CD14-positive monocyte (primary cell): ENCODE measurements at regions not wholly inside any gene's neighbourhood (a gene's known extent, or its start where the extent isn't known, plus 50 kb on each side); places are given as distances from the start of the nearest gene placed in this dataset.

Source experiments
- DNase-seq, 3 donors: peaks; one replicate each; pipeline ENCODE4 v3.0.0-alpha.2; 2011 to 2022
- H2AFZ ChIP-seq: 2 replicates; pipeline ENCODE4 v1.6.0; 2012; ENCODE audit warnings: mild to moderate bottlenecking, low read depth, low read length, inconsistent platforms; ENCODE audit not compliant: insufficient read depth, poor library complexity, severe bottlenecking
- H3K27ac ChIP-seq, 2 donors: 1 replicate in 1 of 2; 2 replicates in 1 of 2; pipeline ENCODE4 v1.5.1; 2012 to 2013; ENCODE audit warnings: low read length in 2 of 2, control low read depth in 1 of 2, inconsistent platforms in 1 of 2, low read depth in 1 of 2, mild to moderate bottlenecking in 1 of 2
- H3K27me3 ChIP-seq, 2 donors: one replicate each; pipeline versions ENCODE4 v1.6.0 to v1.6.1; 2011 to 2013; ENCODE audit warnings: low read length in 2 of 2; ENCODE audit not compliant: control insufficient read depth in 2 of 2, insufficient read depth in 2 of 2
- H3K36me3 ChIP-seq, 2 donors: replicated peaks in 1 of 2; 1 replicate in 1 of 2; 2 replicates in 1 of 2; pipeline versions ENCODE4 v1.5.1 to v1.6.1; 2012 to 2013; ENCODE audit warnings: low read length in 2 of 2, control low read depth in 1 of 2, inconsistent platforms in 1 of 2, mild to moderate bottlenecking in 1 of 2; ENCODE audit not compliant: insufficient read depth in 2 of 2, control insufficient read depth in 1 of 2
- H3K4me1 ChIP-seq, 2 donors: 1 replicate in 1 of 2; 2 replicates in 1 of 2; pipeline versions ENCODE4 v1.5.1 to v1.6.1; 2012 to 2013; ENCODE audit warnings: low read length in 2 of 2, control low read depth in 1 of 2, inconsistent platforms in 1 of 2, mild to moderate bottlenecking in 1 of 2, moderate library complexity in 1 of 2; ENCODE audit not compliant: insufficient read depth in 2 of 2, control insufficient read depth in 1 of 2
- H3K4me2 ChIP-seq: replicated peaks from 2 replicates; pipeline ENCODE3; 2012; ENCODE audit warnings: low read length, moderate library complexity, mild to moderate bottlenecking; ENCODE audit not compliant: poor library complexity, severe bottlenecking; ENCODE audit errors: extremely low read depth
- H3K4me3 ChIP-seq, 3 experiments: fragments of 200-600 bp in 1 of 3; sonication (generic) in 1 of 3; replicated peaks in 1 of 3; 1 replicate in 2 of 3; 2 replicates in 1 of 3; pipeline ENCODE4 v1.5.1; 2011 to 2013; ENCODE audit warnings: low read length in 3 of 3, mild to moderate bottlenecking in 3 of 3, control low read depth in 2 of 3, low read depth in 2 of 3, inconsistent platforms in 1 of 3, moderate library complexity in 1 of 3
- H3K79me2 ChIP-seq: 2 replicates; pipeline ENCODE4 v1.6.0; 2012; ENCODE audit warnings: mild to moderate bottlenecking, control low read depth, inconsistent platforms, low read length, moderate library complexity; ENCODE audit not compliant: insufficient read depth
- H3K9ac ChIP-seq: 2 replicates; pipeline ENCODE4 v1.6.0; 2017; ENCODE audit warnings: low read length, mild to moderate bottlenecking; ENCODE audit not compliant: insufficient read depth, poor library complexity, severe bottlenecking
- H3K9me3 ChIP-seq, 2 donors: replicated peaks in 1 of 2; 1 replicate in 1 of 2; 2 replicates in 1 of 2; pipeline versions ENCODE4 v1.5.1 to v1.6.1; 2012 to 2013; ENCODE audit warnings: low read length in 2 of 2, control low read depth in 1 of 2; ENCODE audit not compliant: control insufficient read depth in 1 of 2, insufficient read depth in 1 of 2
- H4K20me1 ChIP-seq: 2 replicates; pipeline ENCODE4 v1.6.0; 2012; ENCODE audit warnings: mild to moderate bottlenecking, low read length, control low read depth, moderate library complexity; ENCODE audit not compliant: insufficient read depth
- H3K27ac Mint-ChIP-seq, 7 donors: one replicate each; pipeline ENCODE4 v1.8.0; 2020; ENCODE audit warnings: mild to moderate bottlenecking in 7 of 7, mixed read lengths in 7 of 7, moderate library complexity in 6 of 7, inconsistent platforms in 2 of 7
- H3K27me3 Mint-ChIP-seq, 3 donors: one replicate each; pipeline ENCODE4 v1.8.0; 2021 to 2022; ENCODE audit warnings: low read depth in 3 of 3, mild to moderate bottlenecking in 3 of 3, mixed read lengths in 3 of 3, moderate library complexity in 3 of 3, inconsistent platforms in 1 of 3
- H3K36me3 Mint-ChIP-seq, 2 donors: one replicate each; pipeline ENCODE4 v1.8.0; 2020; ENCODE audit warnings: mixed read lengths in 2 of 2, inconsistent platforms in 1 of 2, mild to moderate bottlenecking in 1 of 2
- H3K4me1 Mint-ChIP-seq: one replicate; pipeline ENCODE4 v1.8.0; 2020; ENCODE audit warnings: mild to moderate bottlenecking, mixed read lengths
- H3K4me3 Mint-ChIP-seq, 2 donors: one replicate each; pipeline ENCODE4 v1.8.0; 2020; ENCODE audit warnings: mild to moderate bottlenecking in 2 of 2, mixed read lengths in 2 of 2, moderate library complexity in 1 of 2
- H3K9me3 Mint-ChIP-seq, 7 donors: one replicate each; pipeline ENCODE4 v1.8.0; 2020 to 2022; ENCODE audit warnings: mixed read lengths in 7 of 7, mild to moderate bottlenecking in 6 of 7, moderate library complexity in 6 of 7, inconsistent platforms in 2 of 7
- CTCF ChIP-seq: fragments of 200-600 bp; IDR thresholded peaks from one replicate; pipeline ENCODE4 v1.8.0; 2022; ENCODE audit warnings: antibody characterized with exemption, mild to moderate bottlenecking
- WGBS: methylation state at CpG from one replicate; pipeline ENCODE4 v1.1.5; 2013; ENCODE audit warnings: missing lambda C conversion rate; ENCODE audit not compliant: insufficient coverage; 5-methylcytosine and 5-hydroxymethylcytosine counted together
- intact Hi-C, 2 donors: fragments of 100-400 bp; cut with micrococcal nuclease; formaldehyde crosslinking; loops; one replicate each; pipeline versions ENCODE4 v1.15.0 to v1.15.1; 2023

- H3K27ac ChIP-seq, result no peak overlapping the region
- no peak for TF ChIP-seq CTCF
- H3K36me3 ChIP-seq, result no peaks in the 10 kb centered on the region
- no peaks in the 10 kb centered on the region for H3K27me3 ChIP-seq
- no peak overlapping the region for H3K9ac ChIP-seq
- no peaks in the 10 kb centered on the region for H3K36me3 Mint-ChIP-seq
- no peaks in the 10 kb centered on the region for H4K20me1 ChIP-seq
- no peaks in the 10 kb centered on the region for H3K4me1 Mint-ChIP-seq
- no peaks in the 10 kb centered on the region for H3K4me1 ChIP-seq
- H3K9me3 Mint-ChIP-seq, result peaks cover 0 to 4% (median 0%) of the 10 kb centered on the region in 7 donors
- 97% methylated on average over 5 of the region's 7 CpGs for WGBS
- no peak for DNase-seq
- intact Hi-C loops, result no loop called here
- H3K4me3 ChIP-seq, result no peak overlapping the region
- H3K79me2 ChIP-seq, result no peaks in the 10 kb centered on the region
- no peak overlapping the region for H3K4me3 Mint-ChIP-seq
- H3K9me3 ChIP-seq, result peaks cover 0 to 6% of the 10 kb centered on the region in 2 donors
- no peak overlapping the region for H2AFZ ChIP-seq
- no peak overlapping the region for H3K27ac Mint-ChIP-seq
- no peak overlapping the region for H3K4me2 ChIP-seq
- no peaks in the 10 kb centered on the region for H3K27me3 Mint-ChIP-seq
Observed at GRCh38 chr2:53173698-53174455, 593.7 kb upstream of the CHAC2 start.

- Mint-ChIP-seq H3K4me3 (no peak overlapping the region), H3K36me3 (no peaks in the 10 kb centered on the region), H3K4me1 (no peaks in the 10 kb centered on the region), H3K27me3 (no peaks in the 10 kb centered on the region), H3K9me3 (peaks cover 0 to 4% (median 0%) of the 10 kb centered on the region in 7 donors), H3K27ac (no peak overlapping the region)
- Histone ChIP-seq H4K20me1 (no peaks in the 10 kb centered on the region), H3K36me3 (no peaks in the 10 kb centered on the region), H3K4me1 (no peaks in the 10 kb centered on the region), H3K4me2 (no peak overlapping the region), H3K4me3 (no peak overlapping the region), H3K9me3 (peaks cover 0 to 6% of the 10 kb centered on the region in 2 donors), H3K27me3 (no peaks in the 10 kb centered on the region), H2AFZ (no peak overlapping the region), H3K79me2 (no peaks in the 10 kb centered on the region), H3K9ac (no peak overlapping the region), H3K27ac (no peak overlapping the region)
- no peak for DNase-seq
- no peak for TF ChIP-seq CTCF
- WGBS, result no CpG with 5 or more reads among the region's 1 CpG
- intact Hi-C loops, result no loop called here
Observed at GRCh38 chr2:53173091-53173490, 594.5 kb upstream of the CHAC2 start.
